Endothelial cell of umbilical vein (primary cell): ENCODE measurements at regions not wholly inside any gene's neighbourhood (a gene's known extent, or its start where the extent isn't known, plus 50 kb on each side); places are given as distances from the start of the nearest gene placed in this dataset.

ENCODE experiments used
- BruUV-seq: library from RNA; stranded (reverse); fragments of 400-500 nt; replicated peaks from 2 replicates; lab custom pipeline; 2021; lab: Mats Ljungman, UMichigan
- CTCF ChIA-PET: fragments of 300-600, 350-600 bp; sonication (Branson Sonifier 250); formaldehyde crosslinking; loops from one replicate; lab custom pipeline; 2021; ENCODE audit warnings: antibody characterized with exemption, inconsistent platforms; lab: Charles Lee
- POLR2A ChIA-PET: fragments of 300-600, 350-600 bp; sonication (Branson Sonifier 250); formaldehyde crosslinking; loops from one replicate; lab custom pipeline; 2021; ENCODE audit warnings: antibody characterized with exemption, inconsistent platforms; lab: Charles Lee
- DNase-seq: peaks from one replicate; pipeline ENCODE4 v3.0.0-alpha.2; 2011; ENCODE audit warnings: low read depth, low spot score
- FAIRE-seq: peaks from 2 replicates; lab custom pipeline; 2011; peaks lifted over from hg19 to GRCh38; lab: Jason Lieb, UNC
- H2AFZ ChIP-seq: 2 replicates; pipeline ENCODE4 v1.6.0; 2012; ENCODE audit warnings: low read depth, low read length, control low read depth, inconsistent platforms
- H3K27ac ChIP-seq: 2 replicates; pipeline ENCODE4 v1.5.1; 2011; ENCODE audit warnings: low read depth, mild to moderate bottlenecking, control low read depth, low read length, moderate library complexity; ENCODE audit not compliant: insufficient read depth
- H3K27me3 ChIP-seq, 2 experiments: 2 replicates each; pipeline versions ENCODE4 v1.6.0 to v1.6.1; 2011; ENCODE audit warnings: low read length in 2 of 2, mixed read lengths in 1 of 2; ENCODE audit not compliant: control insufficient read depth in 2 of 2, insufficient read depth in 2 of 2
- H3K36me3 ChIP-seq, 2 experiments: 2 replicates in 1 of 2; 3 replicates in 1 of 2; pipeline ENCODE4 v1.5.1; 2011; ENCODE audit warnings: low read length in 2 of 2, mild to moderate bottlenecking in 1 of 2, moderate library complexity in 1 of 2; ENCODE audit not compliant: control insufficient read depth in 2 of 2, insufficient read depth in 2 of 2; ENCODE audit errors: extremely low read depth in 1 of 2
- H3K4me1 ChIP-seq: 3 replicates; pipeline ENCODE4 v1.5.1; 2011; ENCODE audit warnings: mild to moderate bottlenecking, low read length; ENCODE audit not compliant: control insufficient read depth, insufficient read depth; ENCODE audit errors: extremely low read depth
- H3K4me2 ChIP-seq: 2 replicates; pipeline ENCODE4 v1.6.1; 2011; ENCODE audit warnings: low read length, control low read depth, mixed read lengths; ENCODE audit not compliant: insufficient read depth
- H3K4me3 ChIP-seq, 3 experiments: fragments of 200-600 bp in 1 of 3; sonication (generic), shearing (Covaris generic) in 1 of 3; replicated peaks in 1 of 3; 2 replicates each; pipeline ENCODE4 v1.5.1; 2011 to 2016; ENCODE audit warnings: control low read depth in 3 of 3, low read length in 3 of 3, mild to moderate bottlenecking in 2 of 3, inconsistent platforms in 1 of 3, low read depth in 1 of 3, moderate library complexity in 1 of 3; ENCODE audit not compliant: insufficient read depth in 1 of 3
- H3K79me2 ChIP-seq: 2 replicates; pipeline ENCODE4 v1.6.0; 2012; ENCODE audit warnings: low read length, inconsistent platforms; ENCODE audit not compliant: control insufficient read depth, insufficient read depth
- H3K9ac ChIP-seq: replicated peaks from 2 replicates; pipeline ENCODE3; 2011; ENCODE audit warnings: low read length, control low read depth; ENCODE audit not compliant: insufficient read depth; ENCODE audit errors: extremely low read depth
- H3K9me1 ChIP-seq: replicated peaks from 3 replicates; pipeline ENCODE4 v1.6.0; 2011; ENCODE audit warnings: mild to moderate bottlenecking, low read length; ENCODE audit not compliant: control insufficient read depth, insufficient read depth; ENCODE audit errors: extremely low read depth
- H3K9me3 ChIP-seq: replicated peaks from 2 replicates; pipeline ENCODE4 v1.5.1; 2012; ENCODE audit warnings: low read length, inconsistent platforms; ENCODE audit not compliant: control insufficient read depth, insufficient read depth
- H4K20me1 ChIP-seq: replicated peaks from 2 replicates; pipeline ENCODE3; 2011; ENCODE audit warnings: mild to moderate bottlenecking, low read length; ENCODE audit not compliant: control insufficient read depth, insufficient read depth; ENCODE audit errors: extremely low read depth
- EZH2 ChIP-seq: IDR thresholded peaks from 2 replicates; pipeline ENCODE4 v1.6.1; 2012; ENCODE audit warnings: borderline replicate concordance, low read depth, mild to moderate bottlenecking, moderate library complexity, low read length, inconsistent platforms; ENCODE audit not compliant: severe bottlenecking
- FOS ChIP-seq: IDR thresholded peaks from 2 replicates; pipeline ENCODE4 v1.6.1; 2011; ENCODE audit warnings: mild to moderate bottlenecking, low read length, moderate library complexity, borderline replicate concordance; ENCODE audit not compliant: insufficient read depth
- GATA2 ChIP-seq: IDR thresholded peaks from 2 replicates; pipeline ENCODE4 v1.7.0; 2011; ENCODE audit warnings: low read depth, mild to moderate bottlenecking, moderate library complexity, mixed read lengths, low read length; ENCODE audit not compliant: insufficient read length, insufficient read depth
- JUN ChIP-seq: IDR thresholded peaks from 2 replicates; pipeline ENCODE4 v1.6.1; 2011; ENCODE audit warnings: borderline replicate concordance, low read depth; ENCODE audit not compliant: insufficient read length, insufficient read depth
- MYC ChIP-seq: IDR thresholded peaks from one replicate; pipeline ENCODE4 v1.6.1; 2011; ENCODE audit warnings: mild to moderate bottlenecking, low read depth, low read length
- POLR2A ChIP-seq: IDR thresholded peaks from 2 replicates; pipeline ENCODE4 v1.6.1; 2012; ENCODE audit warnings: low read depth, mild to moderate bottlenecking, control low read depth, low read length
- POLR2AphosphoS5 ChIP-seq: IDR thresholded peaks from 2 replicates; pipeline ENCODE4 v1.6.1; 2012; ENCODE audit warnings: low read depth, mild to moderate bottlenecking, control low read depth, low read length, moderate library complexity; ENCODE audit not compliant: insufficient read depth
- dilution Hi-C: fragments of 300-500 bp; cut with MboI; formaldehyde crosslinking; loops from one replicate; pipeline ENCODE4 v1.15.0; 2019; ENCODE audit warnings: low sequenced_read_pairs; ENCODE audit not compliant: extremely low pct_ligation_motif_present
- intact Hi-C: fragments of 100-400 bp; cut with micrococcal nuclease; formaldehyde crosslinking; loops from one replicate; pipeline ENCODE4 v1.10.0; 2022
- TF ChIP-seq, protein P1 (sequence below): IDR thresholded peaks from 2 replicates; pipeline ENCODE4 v1.6.1; 2011; ENCODE audit not compliant: insufficient read depth, insufficient read length
- TF ChIP-seq, protein P2 (sequence below), 2 donors: IDR thresholded peaks; 1 replicate in 1 of 2; 2 replicates in 1 of 2; pipeline ENCODE4 v1.5.1; 2011; ENCODE audit warnings: low read length in 2 of 2, mild to moderate bottlenecking in 2 of 2, moderate library complexity in 2 of 2, control low read depth in 1 of 2, inconsistent platforms in 1 of 2, low read depth in 1 of 2; ENCODE audit not compliant: insufficient read depth in 1 of 2; ENCODE audit errors: extremely low read depth in 1 of 2

DNA sequence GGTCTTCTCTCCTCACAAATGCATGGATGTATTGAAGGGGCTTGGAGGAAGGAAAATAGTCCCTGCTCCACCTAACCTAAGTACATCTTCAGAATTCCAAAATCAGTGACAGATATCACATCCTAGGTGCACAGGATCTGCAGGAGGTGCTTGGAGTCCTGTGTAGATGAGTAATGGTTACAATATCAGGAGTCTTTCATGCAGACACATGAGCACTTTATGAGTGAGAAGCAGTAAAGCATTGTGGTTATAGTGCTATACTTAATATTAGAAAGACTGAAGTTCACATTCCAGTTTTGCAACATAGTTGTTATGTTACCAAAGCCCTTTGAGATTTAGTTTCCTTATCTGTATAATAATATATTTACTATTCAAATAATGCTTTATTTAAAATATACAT, 516.7 kb downstream of the NEBL start:
- H2AFZ ChIP-seq, result no peak overlapping the region
- DNase-seq, result no peak
- TF ChIP-seq, protein P1, sequence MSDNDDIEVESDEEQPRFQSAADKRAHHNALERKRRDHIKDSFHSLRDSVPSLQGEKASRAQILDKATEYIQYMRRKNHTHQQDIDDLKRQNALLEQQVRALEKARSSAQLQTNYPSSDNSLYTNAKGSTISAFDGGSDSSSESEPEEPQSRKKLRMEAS, result no peak
- no peak for TF ChIP-seq FOS
- no peak for TF ChIP-seq GATA2
- TF ChIP-seq MYC, result no peak
- TF ChIP-seq, protein P2, sequence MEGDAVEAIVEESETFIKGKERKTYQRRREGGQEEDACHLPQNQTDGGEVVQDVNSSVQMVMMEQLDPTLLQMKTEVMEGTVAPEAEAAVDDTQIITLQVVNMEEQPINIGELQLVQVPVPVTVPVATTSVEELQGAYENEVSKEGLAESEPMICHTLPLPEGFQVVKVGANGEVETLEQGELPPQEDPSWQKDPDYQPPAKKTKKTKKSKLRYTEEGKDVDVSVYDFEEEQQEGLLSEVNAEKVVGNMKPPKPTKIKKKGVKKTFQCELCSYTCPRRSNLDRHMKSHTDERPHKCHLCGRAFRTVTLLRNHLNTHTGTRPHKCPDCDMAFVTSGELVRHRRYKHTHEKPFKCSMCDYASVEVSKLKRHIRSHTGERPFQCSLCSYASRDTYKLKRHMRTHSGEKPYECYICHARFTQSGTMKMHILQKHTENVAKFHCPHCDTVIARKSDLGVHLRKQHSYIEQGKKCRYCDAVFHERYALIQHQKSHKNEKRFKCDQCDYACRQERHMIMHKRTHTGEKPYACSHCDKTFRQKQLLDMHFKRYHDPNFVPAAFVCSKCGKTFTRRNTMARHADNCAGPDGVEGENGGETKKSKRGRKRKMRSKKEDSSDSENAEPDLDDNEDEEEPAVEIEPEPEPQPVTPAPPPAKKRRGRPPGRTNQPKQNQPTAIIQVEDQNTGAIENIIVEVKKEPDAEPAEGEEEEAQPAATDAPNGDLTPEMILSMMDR (IDR thresholded peaks at IDR 0.05; ENCODE audit: extremely low read depth in 1 of 2, insufficient read depth in 1 of 2, low read depth in 1 of 2, low read length in 2 of 2), result no peak
- no peak for TF ChIP-seq POLR2A
- TF ChIP-seq EZH2, result no peak
- no peak for TF ChIP-seq JUN
- TF ChIP-seq POLR2AphosphoS5, result no peak
- H3K9ac ChIP-seq, result no peak overlapping the region
- no peaks in the 10 kb centered on the region for H3K79me2 ChIP-seq
- no peaks in the 10 kb centered on the region for H3K9me3 ChIP-seq
- no TSS peak for BruUV-seq
- no peak overlapping the region for H3K4me2 ChIP-seq
- ChIA-PET CTCF (no interaction called here), POLR2A (no interaction called here)
- no peak overlapping the region for H3K27ac ChIP-seq
- no peak overlapping the region for H3K4me3 ChIP-seq
- dilution Hi-C loops, result no loop called here
- H4K20me1 ChIP-seq, result no peaks in the 10 kb centered on the region
- no peaks in the 10 kb centered on the region for H3K9me1 ChIP-seq
- intact Hi-C loops, result no loop called here
- H3K27me3 ChIP-seq, result no peaks in the 10 kb centered on the region
- no peaks in the 10 kb centered on the region for H3K4me1 ChIP-seq
- no peak for FAIRE-seq
- no peaks in the 10 kb centered on the region for H3K36me3 ChIP-seq
